Esophagus squamous epithelium (tissue), 4 donors: ENCODE measurements at regions not wholly inside any gene's neighbourhood (a gene's known extent, or its start where the extent isn't known, plus 50 kb on each side); places are given as distances from the start of the nearest gene placed in this dataset.

Source experiments
- POLR2A ChIP-seq, 4 donors: fragments of 450-650 bp; IDR thresholded peaks; one replicate each; pipeline ENCODE4 v1.6.1; 2017; ENCODE audit warnings: antibody characterized with exemption in 4 of 4, mild to moderate bottlenecking in 4 of 4, moderate library complexity in 3 of 4
- TF ChIP-seq, protein P1 (sequence below), 6 experiments: fragments of 450-650 bp in 4 of 6; fragments of 200-600 bp in 2 of 6; sonication (generic) in 2 of 6; IDR thresholded peaks; one replicate each; pipeline ENCODE4 v1.5.1; 2016 to 2019; ENCODE audit warnings: antibody characterized with exemption in 6 of 6, mild to moderate bottlenecking in 4 of 6, moderate library complexity in 4 of 6

DNA sequence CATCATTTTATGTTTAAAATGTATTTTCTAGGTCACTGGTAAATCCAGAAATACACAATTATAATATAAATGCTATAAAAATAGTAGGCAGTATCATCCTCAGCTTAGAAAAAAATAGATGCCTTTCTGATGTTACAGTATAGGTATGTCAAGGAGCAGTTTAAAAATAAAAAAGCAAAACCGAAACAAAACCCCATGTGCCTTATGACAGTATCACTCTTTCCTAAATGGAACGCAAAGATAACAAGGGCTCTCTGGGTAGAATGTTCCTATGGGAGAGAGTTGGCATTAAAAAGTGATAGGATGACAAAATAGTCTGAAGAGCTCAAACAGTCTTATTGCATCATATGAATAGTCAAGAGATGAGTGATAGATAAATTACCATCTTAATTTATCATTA is 172.1 kb downstream of the DSC3 start:
- TF ChIP-seq, protein P1, sequence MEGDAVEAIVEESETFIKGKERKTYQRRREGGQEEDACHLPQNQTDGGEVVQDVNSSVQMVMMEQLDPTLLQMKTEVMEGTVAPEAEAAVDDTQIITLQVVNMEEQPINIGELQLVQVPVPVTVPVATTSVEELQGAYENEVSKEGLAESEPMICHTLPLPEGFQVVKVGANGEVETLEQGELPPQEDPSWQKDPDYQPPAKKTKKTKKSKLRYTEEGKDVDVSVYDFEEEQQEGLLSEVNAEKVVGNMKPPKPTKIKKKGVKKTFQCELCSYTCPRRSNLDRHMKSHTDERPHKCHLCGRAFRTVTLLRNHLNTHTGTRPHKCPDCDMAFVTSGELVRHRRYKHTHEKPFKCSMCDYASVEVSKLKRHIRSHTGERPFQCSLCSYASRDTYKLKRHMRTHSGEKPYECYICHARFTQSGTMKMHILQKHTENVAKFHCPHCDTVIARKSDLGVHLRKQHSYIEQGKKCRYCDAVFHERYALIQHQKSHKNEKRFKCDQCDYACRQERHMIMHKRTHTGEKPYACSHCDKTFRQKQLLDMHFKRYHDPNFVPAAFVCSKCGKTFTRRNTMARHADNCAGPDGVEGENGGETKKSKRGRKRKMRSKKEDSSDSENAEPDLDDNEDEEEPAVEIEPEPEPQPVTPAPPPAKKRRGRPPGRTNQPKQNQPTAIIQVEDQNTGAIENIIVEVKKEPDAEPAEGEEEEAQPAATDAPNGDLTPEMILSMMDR (IDR thresholded peaks at IDR 0.05) = no peak
- TF ChIP-seq POLR2A (IDR thresholded peaks at IDR 0.05) = no peak
